CD4-positive, alpha-beta T cell treated with Interleukin-1 beta for 1 hour (primary cell): ENCODE measurements at regions not wholly inside any gene's neighbourhood (a gene's known extent, or its start where the extent isn't known, plus 50 kb on each side); places are given as distances from the start of the nearest gene placed in this dataset.

Source experiments
- DNase-seq, 2 donors: peaks; one replicate each; pipeline ENCODE4 v3.0.0-alpha.2; 2020 to 2022

DNA sequence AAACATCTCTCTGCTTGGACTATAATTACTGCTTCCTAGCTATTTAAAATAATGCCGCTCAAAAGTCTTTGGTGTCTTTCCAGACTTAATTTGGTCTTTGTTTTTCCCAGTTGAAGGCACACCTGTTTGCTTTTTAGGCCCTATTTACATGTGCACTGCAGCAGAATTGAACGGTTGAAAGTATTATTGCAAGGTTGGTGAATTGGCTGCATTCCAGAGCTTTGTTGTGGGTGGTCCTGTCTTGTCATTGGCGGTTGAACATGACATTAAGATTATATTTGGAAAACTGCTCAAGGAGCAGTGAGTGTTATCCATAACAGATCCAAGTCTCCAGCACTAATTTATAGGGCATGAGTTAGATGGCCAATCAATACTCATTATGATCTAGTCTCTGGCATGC is 656.3 kb downstream of the PTPRC start:
- no peak for DNase-seq

DNA sequence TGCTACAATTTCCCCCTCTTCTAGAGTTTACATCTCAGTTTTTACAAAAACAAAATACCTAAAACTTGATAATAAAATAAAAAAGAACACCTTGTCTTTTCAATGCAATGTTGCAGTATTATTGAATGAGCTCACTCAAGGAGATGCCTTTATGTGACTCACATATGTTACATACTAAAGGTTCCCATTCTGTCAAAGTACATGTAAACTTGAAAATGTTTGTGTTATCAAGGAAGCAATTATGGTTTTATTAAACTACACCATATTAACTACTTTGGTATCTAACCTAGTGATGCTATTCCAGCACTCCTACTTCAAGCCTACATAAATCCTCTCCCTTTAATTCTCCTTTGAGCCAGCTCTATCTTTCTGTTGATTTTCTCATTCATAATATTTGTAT is 658.3 kb downstream of the PTPRC start:
- DNase-seq: no peak

DNA sequence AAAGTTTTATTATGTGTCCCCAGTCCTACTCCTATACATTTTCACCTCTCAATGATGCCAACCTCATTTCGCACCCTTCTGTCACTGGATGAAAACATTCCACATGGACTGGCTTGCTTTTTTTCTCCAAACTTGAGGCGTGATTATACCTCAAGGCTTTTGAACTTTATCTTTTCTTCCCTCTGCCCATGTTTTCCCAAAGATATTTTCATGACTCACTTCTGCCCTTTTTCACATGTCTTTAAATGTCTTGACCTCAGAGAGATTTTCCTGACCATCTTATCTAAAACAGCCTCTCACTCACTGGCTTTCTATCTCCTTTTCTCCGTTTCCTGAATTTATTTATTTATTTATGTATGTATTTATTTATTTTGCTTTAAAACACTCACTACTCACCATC is 659.0 kb downstream of the PTPRC start:
- DNase-seq: no peak

DNA sequence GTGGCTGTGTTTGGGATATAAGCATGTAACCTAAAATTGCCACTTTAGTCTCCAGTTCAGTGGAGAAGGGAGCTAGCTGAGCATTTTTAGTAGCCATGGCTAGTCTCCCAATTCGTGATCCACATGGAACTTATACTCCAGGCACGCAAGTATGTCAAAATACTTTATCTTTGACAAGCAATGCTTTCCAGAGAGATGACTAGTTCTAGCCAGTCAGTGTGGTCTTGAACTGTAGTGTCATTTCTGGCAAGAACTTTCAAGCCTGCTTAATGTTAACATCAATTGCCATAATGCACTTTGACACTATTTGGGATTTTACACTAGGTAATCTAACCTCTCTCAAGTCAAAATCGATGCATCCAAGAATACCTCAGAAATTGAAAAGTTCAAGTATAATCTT is 660.0 kb downstream of the PTPRC start:
- no peak for DNase-seq

DNA sequence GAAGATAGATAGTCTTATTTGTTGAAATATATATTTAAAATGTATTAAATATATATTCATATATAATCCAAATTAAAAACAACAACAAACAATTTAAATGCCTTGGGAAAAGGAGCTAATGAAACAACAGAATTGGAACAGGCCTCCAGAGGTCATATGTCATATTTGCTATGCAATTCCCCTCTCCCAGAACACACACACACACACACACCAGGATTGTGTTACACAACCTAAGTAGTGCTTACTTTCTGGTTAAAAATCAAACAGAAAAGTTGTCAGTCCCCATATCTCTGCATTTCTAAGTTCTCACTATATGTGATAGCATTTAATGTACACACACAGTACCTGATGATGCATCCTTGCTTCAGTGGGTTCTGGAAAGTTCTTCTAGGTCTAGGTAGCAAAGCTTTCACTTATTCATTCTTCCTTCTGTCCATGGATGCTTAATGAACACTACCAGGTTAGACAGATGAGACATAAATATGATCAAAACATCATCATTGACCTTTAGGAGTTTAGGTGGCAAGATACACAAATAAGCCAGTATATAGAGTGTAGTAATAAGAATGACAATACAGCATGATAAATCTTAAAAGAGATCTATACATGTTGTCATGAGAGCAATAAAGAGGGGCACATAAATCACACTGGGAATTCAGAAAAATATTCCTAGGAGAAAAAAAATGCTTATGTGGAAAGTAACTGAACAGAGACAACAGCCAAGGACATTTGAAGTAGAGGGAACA is 662.8 kb downstream of the PTPRC start:
- DNase-seq: no peak

DNA sequence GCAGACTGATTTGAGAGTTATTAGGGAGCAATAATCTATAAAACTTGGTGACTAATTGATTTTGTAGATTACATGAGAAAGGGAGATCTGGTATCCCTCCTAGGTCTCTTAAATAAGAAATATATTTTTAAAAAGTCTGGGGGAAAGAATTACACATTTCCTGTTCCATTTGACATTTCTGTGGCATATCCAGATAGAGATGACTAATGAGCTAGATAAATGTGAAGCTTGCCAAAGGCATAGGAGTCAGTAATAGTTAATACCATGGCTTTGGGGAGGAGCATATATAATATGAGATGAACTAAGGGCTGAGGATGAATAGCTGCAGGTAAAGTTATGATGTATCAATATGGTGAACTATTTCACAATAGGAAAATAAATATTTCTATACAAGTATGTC is 663.7 kb downstream of the PTPRC start:
- DNase-seq: no peak

DNA sequence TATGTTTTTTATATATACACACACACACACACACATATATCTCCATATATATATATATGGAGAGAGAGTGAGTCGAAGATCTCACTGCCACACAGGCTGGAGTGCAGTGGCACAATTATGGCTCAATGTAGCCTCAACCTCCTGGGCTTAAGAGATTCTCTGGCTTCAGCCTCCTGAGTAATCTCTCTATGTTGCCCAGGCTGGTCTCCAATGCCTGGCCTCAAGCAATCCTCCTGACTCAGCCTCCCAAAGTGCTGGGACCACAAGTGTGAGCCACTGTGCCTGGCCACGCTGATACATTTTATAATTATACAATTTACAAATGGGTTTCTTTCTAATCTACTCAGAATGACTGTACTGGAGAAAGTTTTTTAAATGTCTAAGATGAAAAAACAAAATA is 664.2 kb downstream of the PTPRC start:
- no peak for DNase-seq

DNA sequence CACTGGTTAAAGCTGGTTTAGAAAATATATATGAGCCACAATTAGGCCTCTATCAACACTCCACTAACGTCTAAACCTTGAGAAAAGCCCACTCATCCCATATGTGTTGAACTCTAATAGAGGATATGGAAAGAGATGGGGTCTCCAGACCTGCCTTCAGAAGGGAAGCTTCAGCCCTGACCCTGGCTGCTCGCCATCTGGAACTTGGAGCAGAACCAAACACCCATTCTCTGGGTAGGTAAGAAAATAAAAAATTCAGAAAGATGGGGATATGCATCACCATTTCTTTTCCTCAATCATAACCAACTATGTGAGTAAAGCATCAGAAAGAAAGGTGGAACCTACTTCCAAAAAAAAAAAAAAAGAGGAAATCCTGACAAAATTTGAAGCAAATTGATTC is 666.2 kb downstream of the PTPRC start:
- no peak for DNase-seq

DNA sequence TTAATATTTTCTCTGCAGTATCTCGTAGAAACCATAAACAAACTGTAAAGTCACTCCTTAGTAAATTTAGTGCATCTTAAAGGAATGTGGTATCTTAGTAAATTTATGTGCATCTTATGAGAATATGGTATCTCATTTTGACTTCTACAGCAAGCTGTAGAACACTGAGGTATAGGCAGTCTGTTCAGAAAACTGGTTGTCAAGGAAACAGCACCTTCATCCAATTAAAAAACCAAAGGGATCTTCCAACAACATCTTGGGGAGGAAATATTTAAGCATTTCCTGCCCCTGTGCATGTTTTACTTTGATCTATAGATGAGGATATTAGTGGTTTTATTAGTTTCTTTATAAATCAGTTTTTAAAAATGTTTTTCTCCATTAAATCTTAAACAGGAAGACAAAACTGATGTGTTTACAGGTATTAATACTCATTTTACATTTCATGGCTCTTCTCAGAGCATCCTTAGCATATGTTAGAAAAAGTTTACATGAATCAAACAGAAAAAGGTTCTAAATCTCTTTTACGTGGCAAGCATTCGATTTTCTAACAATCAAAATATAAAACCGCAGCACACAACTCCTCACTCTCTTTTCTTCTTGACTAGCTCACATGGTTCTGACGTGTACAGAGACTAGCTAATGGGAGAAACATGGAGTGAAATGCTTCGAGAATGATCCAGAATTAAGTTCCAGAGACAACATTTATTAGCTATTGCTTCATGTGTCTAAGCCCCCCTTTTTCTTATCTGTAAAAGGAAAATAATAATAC is 668.8 kb downstream of the PTPRC start:
- no peak for DNase-seq

DNA sequence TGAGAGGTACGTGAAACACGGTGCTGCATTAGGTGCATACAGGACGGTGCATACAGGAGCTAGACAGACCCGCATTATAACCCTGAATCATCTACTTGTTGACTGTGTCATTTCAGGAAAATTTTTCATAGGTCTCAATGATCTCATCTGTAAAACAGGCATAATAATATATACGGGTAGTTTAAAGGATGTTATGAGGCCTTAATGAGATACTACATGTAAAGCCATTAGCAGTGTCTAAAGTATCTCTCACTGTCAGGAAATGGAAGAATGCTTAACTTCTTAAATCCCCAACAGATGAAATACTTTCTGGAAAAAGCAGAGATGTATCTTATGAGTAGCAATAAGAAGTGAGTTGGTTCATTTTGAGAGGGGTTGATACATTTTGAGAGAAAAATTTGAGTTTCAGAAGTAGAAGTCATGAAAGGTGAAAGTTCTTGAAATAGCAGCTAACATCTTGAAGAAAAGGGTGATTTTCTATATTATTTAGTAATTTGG is 669.6 kb downstream of the PTPRC start:
- DNase-seq: no peak

DNA sequence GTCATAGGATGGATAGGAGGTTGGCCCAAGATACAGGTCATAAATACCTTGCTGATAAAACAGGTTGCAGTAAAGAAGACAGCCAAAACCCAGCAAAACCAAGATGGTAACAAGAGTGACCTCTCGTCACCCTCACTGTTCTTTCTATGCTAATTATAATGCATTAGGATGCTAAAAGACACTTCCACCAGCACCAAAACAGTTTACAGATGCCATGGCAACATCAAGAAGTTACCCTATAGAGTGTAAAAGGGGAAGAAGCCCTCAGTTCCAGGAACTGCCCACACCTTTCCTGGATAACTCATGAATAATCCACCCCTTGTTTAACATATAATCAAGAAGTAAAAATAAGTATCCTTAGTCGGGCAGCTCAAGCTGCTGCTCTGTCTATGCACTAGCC is 671.9 kb downstream of the PTPRC start:
- DNase-seq: no peak

DNA sequence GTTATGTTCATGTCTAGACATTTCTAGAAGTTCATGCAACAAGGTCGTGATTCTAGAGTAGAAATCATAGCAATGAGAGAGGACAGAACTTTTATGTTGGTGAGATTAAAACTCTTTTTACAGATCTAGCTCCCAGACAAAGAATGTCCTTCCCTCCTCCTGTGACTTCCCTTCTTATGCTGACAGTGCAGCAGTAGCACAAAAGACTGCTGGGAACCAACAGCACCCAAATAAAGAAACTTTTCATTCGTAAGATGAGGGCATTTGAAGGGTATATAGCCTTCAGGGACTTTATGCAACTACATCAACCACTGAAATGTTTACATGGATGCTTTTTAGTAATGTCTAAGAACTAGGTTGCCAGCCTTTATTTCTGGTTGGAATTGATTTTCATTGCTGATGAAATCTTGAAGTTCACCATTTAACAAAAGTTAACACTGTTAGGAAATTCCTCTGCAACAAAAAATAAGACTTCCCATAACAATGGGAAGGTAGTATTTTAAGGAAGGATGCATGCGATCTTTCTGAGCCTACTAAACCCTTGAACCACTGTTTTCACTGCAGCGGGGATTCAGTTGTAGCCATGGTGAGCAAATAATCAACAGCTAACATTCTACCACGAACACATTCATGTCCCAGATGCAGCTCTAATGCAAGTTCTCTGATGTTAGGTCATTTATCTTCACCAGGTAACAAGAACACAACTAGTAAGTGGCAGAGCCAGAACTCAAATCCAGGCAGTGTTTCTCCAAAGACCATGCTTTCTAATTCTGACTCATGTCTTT is 672.8 kb downstream of the PTPRC start:
- DNase-seq: no peak

DNA sequence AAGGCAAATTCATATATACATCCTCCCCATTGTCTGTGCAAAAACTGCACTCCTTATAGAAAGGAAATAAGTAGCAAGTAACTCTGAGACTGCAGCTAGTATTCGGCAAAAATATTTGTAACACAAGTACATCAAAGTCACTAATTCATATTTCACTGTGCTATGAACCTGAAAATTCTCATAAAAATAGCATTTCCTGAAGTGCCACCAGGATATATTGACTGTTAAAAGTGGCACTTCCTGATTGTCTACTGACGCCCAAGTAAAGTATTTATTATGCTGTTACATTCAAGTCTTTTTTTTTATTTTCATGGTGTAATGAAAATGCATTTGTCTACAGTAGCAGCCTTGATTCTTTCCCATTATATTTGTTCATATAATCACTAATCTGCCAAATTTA is 673.8 kb downstream of the PTPRC start:
- DNase-seq: no peak

DNA sequence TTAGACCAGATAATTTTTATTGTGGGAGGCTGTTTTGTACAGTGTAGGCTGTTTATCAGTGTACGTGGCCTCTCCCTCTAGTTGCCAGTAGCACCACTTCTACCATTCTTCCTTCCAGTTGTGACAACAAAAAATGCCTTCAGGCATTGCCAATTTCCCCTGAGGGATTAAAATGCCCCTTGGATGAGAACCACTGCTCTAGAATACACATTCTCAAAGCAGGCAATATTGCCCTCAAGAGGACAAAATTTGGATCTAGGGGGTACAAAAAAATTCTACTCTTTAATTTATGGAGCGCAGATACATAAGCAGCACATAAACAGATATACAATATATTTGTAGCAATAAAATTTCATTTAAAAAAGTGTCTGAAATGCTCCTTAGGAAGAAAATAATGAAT is 674.6 kb downstream of the PTPRC start:
- no peak for DNase-seq

DNA sequence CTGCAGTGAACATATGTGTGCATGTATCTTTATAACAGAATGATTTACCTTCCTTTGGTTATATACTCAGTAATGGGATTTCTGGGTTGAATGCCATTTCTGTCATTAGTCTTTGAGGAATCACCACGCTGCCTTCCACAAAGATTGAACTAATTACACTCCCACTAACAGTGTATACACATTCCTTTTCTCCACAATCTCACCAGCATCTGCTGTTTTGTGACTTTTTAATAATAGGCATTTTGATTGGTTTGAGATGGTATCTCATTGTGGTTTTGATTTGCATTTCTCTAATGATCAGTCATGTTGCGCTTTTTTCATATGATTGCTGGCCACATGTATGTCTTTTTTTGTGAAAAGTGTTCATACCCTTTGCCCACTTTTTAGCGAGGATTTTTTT is 680.5 kb downstream of the PTPRC start:
- DNase-seq: no peak

DNA sequence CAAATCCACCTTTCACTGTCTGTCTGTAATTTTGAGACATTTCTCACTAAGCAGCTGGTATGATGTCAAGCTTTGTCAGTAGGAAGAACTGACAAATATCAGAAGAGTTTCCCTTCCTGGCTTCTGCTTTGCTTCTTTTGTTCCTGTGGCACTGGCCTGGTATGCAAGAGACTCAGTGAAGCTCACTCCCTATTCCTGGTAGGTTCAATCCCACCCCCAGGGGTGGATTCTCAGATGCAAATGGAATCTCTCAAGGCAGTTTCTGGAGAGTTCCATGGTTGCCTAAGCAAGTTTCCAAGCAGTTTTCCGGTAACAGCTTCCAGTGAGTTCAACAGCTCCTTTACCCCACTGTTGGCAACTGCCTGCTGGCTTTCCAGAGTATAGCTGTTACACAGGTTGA is 683.4 kb downstream of the PTPRC start:
- no peak for DNase-seq

DNA sequence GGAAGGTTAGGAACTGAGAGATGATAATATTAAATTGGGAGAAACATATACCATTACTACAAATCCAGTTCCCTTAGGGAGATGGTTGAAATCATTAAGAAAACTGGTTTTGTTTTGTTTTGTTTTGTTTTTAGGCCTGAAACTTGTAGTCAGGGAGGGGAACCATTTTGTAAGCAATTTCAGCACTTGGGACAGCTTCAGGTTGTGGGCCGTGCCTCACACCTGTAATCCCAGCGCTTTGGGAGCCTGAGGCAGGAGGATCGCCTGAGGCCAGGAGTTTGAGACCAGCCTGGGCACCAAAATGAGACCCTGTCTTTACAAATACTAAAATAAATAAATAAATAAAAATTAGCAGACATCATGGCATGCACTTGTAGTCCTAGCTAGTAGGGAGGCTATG is 694.3 kb upstream of the NR5A2 start:
- DNase-seq: no peak

DNA sequence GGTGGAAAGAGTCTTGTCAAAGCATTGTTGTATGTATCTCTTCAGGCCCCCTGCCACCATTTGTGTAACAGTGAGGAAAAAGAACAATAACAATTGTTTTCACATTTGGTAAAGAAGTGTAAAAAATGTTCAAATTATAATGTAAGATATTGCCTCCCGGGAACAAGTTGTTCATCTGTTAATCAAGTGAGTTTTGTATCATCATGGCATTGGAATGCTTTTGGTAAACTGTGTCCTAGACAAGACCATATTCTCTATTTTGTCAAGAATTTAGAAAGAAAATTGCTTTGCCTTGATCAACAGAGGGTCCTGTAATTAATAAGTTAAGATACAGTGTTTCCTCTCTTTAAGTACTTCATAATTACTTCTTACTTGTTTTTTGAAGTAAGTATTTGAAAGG is 692.0 kb upstream of the NR5A2 start:
- no peak for DNase-seq

DNA sequence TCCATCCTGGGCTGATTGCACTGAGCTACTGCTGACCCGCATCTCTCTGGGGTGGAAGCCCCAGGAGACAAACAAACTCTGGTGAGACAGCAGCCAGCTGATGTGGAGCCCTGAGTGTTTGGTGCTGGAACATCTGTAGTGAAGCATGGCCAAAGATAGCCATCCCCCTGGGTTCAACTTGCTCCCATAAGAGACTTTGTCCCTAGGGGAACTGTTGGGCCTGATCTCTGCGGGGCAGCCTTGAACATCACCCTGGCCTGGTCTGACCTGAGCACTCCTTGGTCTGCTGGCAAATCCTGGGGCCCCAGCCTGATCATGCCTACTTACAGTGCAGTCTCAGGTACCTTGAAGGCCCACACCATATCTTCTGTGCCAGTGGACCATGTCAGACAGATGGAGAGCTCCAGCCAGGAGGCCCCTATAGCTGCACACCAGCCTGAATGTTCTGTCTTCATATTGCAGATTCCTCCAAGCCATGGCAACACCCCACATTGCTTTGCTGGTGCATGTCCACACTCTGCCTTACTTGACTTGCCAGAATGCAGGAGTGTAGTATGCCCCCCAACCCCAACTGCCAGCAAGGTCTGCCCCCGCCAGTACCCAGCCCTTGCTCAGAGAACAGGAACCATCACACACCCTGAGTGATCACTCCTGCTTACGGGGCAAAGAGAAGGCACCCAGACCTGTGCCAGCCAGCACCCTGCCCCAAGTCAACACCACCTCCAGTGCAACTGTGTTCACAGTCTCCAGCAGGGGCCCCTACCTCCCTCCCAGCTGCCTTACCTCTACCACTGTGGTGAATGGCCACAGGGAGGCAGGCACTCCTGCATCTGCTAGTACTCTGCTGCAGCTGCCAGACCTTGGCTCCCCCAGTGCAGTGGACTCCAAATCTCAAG is 690.5 kb upstream of the NR5A2 start:
- DNase-seq: no peak

DNA sequence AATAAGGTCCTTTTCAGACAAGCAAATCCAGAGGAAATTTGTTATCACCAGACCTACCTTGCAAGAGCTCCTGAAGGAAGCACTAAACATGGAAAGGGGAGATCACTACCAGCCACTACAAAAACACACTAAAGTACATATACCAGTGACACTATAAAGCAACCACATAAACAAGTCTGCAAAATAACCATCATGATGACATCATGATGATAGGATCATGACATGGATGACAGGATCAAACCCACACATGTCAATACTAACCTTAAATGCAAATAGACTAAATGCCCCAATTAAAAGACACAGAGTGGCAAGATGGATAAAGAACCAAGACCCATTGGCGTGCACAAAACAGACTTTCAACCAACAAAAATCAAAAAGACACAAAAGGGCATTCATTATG is 688.8 kb upstream of the NR5A2 start:
- no peak for DNase-seq

DNA sequence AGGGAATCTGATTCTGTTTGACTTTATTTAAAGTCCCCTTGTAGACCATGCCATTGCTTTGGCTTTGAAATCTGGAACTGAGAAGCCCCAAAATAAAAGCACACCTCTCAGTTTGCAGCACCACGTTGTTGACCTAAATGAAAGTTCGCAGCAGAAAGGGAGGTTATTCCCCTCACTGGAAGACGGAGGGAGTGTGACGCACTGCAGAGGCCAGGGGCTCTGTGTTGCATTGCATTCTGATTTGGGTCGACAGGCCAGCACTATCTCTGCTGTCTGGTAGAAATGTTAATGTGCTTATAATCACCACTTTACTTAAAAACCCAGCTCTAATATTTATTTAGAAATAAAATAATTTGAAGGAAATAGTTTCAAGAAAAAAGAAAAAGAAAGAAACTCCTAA is 675.2 kb upstream of the NR5A2 start:
- no peak for DNase-seq

DNA sequence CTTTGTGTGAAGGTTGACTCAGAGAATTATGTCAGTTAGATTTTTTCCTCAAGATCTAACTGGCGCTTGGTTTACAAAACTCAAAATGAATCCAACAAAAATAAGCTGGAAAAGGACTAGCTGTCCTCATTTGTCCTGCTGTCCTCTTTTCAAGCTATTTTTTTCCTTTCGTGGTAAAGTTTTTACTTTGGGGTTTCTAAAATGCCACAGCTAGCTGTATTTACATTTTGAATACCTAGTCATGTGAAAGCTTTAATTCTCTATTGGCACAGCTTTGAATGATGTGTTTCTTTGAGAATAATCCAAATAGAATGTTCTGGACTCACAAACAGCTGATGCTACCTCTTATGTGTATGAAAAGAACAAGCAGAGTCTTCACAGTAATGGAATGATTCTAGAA is 673.6 kb upstream of the NR5A2 start:
- no peak for DNase-seq

DNA sequence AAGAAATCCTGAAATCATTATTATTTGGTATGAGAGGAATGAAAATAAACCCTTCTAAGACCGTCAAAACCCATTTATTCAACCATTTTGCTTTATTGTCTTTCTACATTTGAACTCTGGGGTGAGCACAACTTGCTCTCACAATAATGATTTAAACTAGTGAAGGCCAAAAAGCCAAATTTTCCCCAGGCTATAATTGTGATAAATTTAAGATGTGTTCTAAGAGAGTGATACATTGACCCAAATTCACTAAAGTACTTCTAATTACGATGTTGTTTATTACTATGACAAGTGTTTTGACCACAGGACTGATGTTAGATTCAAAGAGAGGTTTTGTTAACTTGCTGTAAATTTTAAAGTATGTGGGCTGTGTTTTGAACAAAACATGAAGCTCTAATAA is 670.9 kb upstream of the NR5A2 start:
- no peak for DNase-seq
